Lung (tissue), 11 donors: ENCODE measurements at regions not wholly inside any gene's neighbourhood (a gene's known extent, or its start where the extent isn't known, plus 50 kb on each side); places are given as distances from the start of the nearest gene placed in this dataset.

Source experiments
- ATAC-seq: fragments of 200-7000 bp; cut with Tn5 transposase; one replicate; pipeline ENCODE4 v1.9.1; 2020; ENCODE audit warnings: moderate number of reproducible peaks; ENCODE audit not compliant: insufficient read depth, low FRiP score
- DNase-seq, 3 donors: peaks; one replicate each; pipeline ENCODE4 v3.0.0-alpha.2; 2013 to 2017
- H3K27ac ChIP-seq, 2 donors: one replicate each; pipeline ENCODE4 v1.5.1; 2013; ENCODE audit warnings: mild to moderate bottlenecking in 2 of 2, moderate library complexity in 2 of 2, control low read depth in 1 of 2, inconsistent platforms in 1 of 2, low read depth in 1 of 2, low read length in 1 of 2
- H3K27me3 ChIP-seq, 3 donors: one replicate each; pipeline ENCODE4 v1.5.1; 2013; ENCODE audit warnings: low read length in 2 of 3; ENCODE audit not compliant: control insufficient read depth in 3 of 3, insufficient read depth in 3 of 3
- H3K36me3 ChIP-seq, 4 donors: one replicate each; pipeline ENCODE4 v1.5.1; 2013; ENCODE audit warnings: low read length in 4 of 4, mild to moderate bottlenecking in 1 of 4, moderate library complexity in 1 of 4; ENCODE audit not compliant: control insufficient read depth in 4 of 4, insufficient read depth in 4 of 4
- H3K4me1 ChIP-seq, 5 donors: one replicate each; pipeline ENCODE4 v1.5.1; 2013; ENCODE audit warnings: low read length in 5 of 5, mild to moderate bottlenecking in 2 of 5, moderate library complexity in 1 of 5; ENCODE audit not compliant: control insufficient read depth in 5 of 5, insufficient read depth in 5 of 5
- H3K4me3 ChIP-seq: one replicate; pipeline ENCODE4 v1.5.1; 2013; ENCODE audit warnings: mild to moderate bottlenecking, control low read depth, moderate library complexity
- H3K9ac ChIP-seq, 2 donors: one replicate each; pipeline ENCODE4 v1.5.1; 2013; ENCODE audit warnings: low read length in 2 of 2, control low read depth in 1 of 2; ENCODE audit not compliant: insufficient read depth in 1 of 2
- H3K9me3 ChIP-seq, 4 donors: one replicate each; pipeline ENCODE4 v1.5.1; 2013; ENCODE audit warnings: low read length in 3 of 4, mild to moderate bottlenecking in 1 of 4, moderate library complexity in 1 of 4; ENCODE audit not compliant: control insufficient read depth in 4 of 4, insufficient read depth in 3 of 4
- CTCF ChIP-seq: IDR thresholded peaks from 2 replicates; pipeline ENCODE4 v1.5.1; 2012; ENCODE audit warnings: mild to moderate bottlenecking; ENCODE audit errors: control extremely low read depth, extremely low read depth
- WGBS, 2 donors: extraction: QIAGEN DNeasy Blood & Tissue Kit; methylation state at CpG; one replicate each; pipeline ENCODE4 v1.1.7; 2013; 5-methylcytosine and 5-hydroxymethylcytosine counted together
- donor health status: control.
- donor health status: control.
- donor health status: Bipolar disorder and iron deficiency.
- donor health status: healthy.
- donor health status: DM: yes; HTN: yes; CAD: no.

- no peak for TF ChIP-seq CTCF
- 75 to 79% methylated on average over 2 of the region's 2 CpGs for WGBS, 2 donors
- Histone ChIP-seq H3K4me1 (peaks cover 0 to 1% (median 0%) of the 10 kb centered on the region in 5 donors), H3K27ac (no peak overlapping the region), H3K9me3 (no peaks in the 10 kb centered on the region), H3K36me3 (no peaks in the 10 kb centered on the region), H3K27me3 (no peaks in the 10 kb centered on the region), H3K9ac (no peak overlapping the region), H3K4me3 (no peak overlapping the region)
- ATAC-seq: no peak
- no peak for DNase-seq
Observed at GRCh38 chr7:43006008-43006407, 73.8 kb downstream of the MRPL32 start.

GRCh38 chr7:43010061-43010460 lies 77.9 kb downstream of the MRPL32 start:
- Histone ChIP-seq H3K4me1 (peaks cover 0 to 1% (median 0%) of the 10 kb centered on the region in 5 donors), H3K27me3 (no peaks in the 10 kb centered on the region), H3K27ac (no peak overlapping the region), H3K9ac (no peak overlapping the region), H3K36me3 (no peaks in the 10 kb centered on the region), H3K4me3 (no peak overlapping the region), H3K9me3 (peaks cover 0 to 4% (median 0%) of the 10 kb centered on the region in 4 donors)
- no peak for TF ChIP-seq CTCF
- DNase-seq (no peak), ATAC-seq (no peak)
- WGBS, 2 donors: 91 to 95% methylated on average over 1 of the region's 1 CpG

GRCh38 chr7:43011879-43012278 lies 79.7 kb downstream of the MRPL32 start:
- TF ChIP-seq CTCF: no peak
- H3K9ac ChIP-seq: no peak overlapping the region
- 86 to 93% methylated on average over 2 of the region's 2 CpGs for WGBS, 2 donors
- H3K27ac ChIP-seq: no peak overlapping the region
- peaks cover 0 to 1% (median 0%) of the 10 kb centered on the region in 5 donors for H3K4me1 ChIP-seq
- peaks cover 0 to 4% (median 0%) of the 10 kb centered on the region in 4 donors for H3K9me3 ChIP-seq
- H3K27me3 ChIP-seq: no peaks in the 10 kb centered on the region
- ATAC-seq (no peak), DNase-seq (no peak)
- H3K36me3 ChIP-seq: no peaks in the 10 kb centered on the region
- H3K4me3 ChIP-seq: no peak overlapping the region

GRCh38 chr7:43014406-43014805 lies 82.2 kb downstream of the MRPL32 start:
- no peak for TF ChIP-seq CTCF
- Histone ChIP-seq H3K36me3 (no peaks in the 10 kb centered on the region), H3K9ac (no peak overlapping the region), H3K9me3 (peaks cover 0 to 4% (median 0%) of the 10 kb centered on the region in 4 donors), H3K27ac (no peak overlapping the region), H3K27me3 (no peaks in the 10 kb centered on the region), H3K4me1 (peaks cover 0 to 1% (median 0%) of the 10 kb centered on the region in 5 donors), H3K4me3 (no peak overlapping the region)
- WGBS, 2 donors: 91 to 94% methylated on average over 4 of the region's 4 CpGs
- no peak for ATAC-seq
- DNase-seq: no peak
